ENCODE measurements at regions not wholly inside any gene's neighbourhood (a gene's known extent, or its start where the extent isn't known, plus 50 kb on each side); places are given as distances from the start of the nearest gene placed in this dataset.

DNA sequence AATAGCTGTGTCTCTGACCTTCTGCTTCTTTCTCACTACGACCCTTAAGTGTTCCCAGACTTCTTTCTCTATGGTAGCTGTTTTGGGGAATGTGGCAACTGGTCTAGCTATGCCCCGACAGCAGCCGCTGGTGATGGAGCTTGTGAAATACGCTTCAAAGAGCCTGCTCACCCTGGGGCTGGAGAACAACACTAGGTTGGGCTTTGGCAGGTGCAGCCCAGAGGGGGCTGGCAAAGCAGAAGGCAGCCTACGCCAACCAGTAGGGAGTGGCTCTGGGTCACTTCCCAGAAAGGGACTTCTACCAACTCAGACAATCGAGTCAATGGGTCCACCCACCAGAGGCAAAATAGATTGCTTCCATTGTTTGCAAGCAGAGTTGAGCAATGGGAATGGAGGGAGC is 262.8 kb downstream of the LMO4 start:
- no peaks in the 10 kb centered on the region for H3K36me3 ChIP-seq
- H3K4me1 ChIP-seq = peaks cover 0 to 24% (median 7%) of the 10 kb centered on the region in 3 donors
- DNase-seq = no peak
- no peak overlapping the region for H3K27ac ChIP-seq
- no peaks in the 10 kb centered on the region for H3K27me3 ChIP-seq
- H3K4me3 ChIP-seq = no peak overlapping the region
- TF ChIP-seq POLR2A (IDR thresholded peaks at IDR 0.05) = no peak
- TF ChIP-seq, protein P1, sequence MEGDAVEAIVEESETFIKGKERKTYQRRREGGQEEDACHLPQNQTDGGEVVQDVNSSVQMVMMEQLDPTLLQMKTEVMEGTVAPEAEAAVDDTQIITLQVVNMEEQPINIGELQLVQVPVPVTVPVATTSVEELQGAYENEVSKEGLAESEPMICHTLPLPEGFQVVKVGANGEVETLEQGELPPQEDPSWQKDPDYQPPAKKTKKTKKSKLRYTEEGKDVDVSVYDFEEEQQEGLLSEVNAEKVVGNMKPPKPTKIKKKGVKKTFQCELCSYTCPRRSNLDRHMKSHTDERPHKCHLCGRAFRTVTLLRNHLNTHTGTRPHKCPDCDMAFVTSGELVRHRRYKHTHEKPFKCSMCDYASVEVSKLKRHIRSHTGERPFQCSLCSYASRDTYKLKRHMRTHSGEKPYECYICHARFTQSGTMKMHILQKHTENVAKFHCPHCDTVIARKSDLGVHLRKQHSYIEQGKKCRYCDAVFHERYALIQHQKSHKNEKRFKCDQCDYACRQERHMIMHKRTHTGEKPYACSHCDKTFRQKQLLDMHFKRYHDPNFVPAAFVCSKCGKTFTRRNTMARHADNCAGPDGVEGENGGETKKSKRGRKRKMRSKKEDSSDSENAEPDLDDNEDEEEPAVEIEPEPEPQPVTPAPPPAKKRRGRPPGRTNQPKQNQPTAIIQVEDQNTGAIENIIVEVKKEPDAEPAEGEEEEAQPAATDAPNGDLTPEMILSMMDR (IDR thresholded peaks at IDR 0.05) = no peak
- no peaks in the 10 kb centered on the region for H3K9me3 ChIP-seq
- intact Hi-C loops (cut with DNase I) = no loop called here
- 30 to 39% methylated on average over 4 to 5 of the region's 6 CpGs for WGBS, 2 donors

DNA sequence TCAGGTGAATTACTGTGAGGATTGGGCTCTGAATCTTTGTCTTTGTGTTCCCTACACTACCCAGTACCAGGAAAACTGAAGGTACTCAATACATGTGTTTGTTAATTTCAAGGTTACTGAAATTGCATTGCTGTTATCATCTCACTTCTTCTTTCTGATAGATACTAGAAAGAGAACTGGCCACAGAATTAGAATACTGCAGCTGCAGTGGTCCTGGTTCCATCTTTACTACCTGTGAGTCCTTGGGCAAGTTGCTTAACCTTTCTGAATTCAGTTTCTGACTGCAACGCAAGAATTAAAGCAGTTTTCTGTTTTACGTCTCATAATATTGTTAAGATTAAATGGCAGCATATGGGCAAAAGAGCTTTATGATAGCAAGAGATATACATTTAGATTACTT is 263.5 kb downstream of the LMO4 start:
- intact Hi-C loops (cut with DNase I) = no loop called here
- peaks cover 0 to 24% (median 7%) of the 10 kb centered on the region in 3 donors for H3K4me1 ChIP-seq
- H3K9me3 ChIP-seq = no peaks in the 10 kb centered on the region
- no peaks in the 10 kb centered on the region for H3K27me3 ChIP-seq
- TF ChIP-seq, protein P1 (IDR thresholded peaks at IDR 0.05) = no peak
- TF ChIP-seq POLR2A (IDR thresholded peaks at IDR 0.05) = no peak
- no peak for DNase-seq
- no peaks in the 10 kb centered on the region for H3K36me3 ChIP-seq
- 73 to 89% methylated on average over 2 of the region's 2 CpGs for WGBS, 2 donors
- no peak overlapping the region for H3K4me3 ChIP-seq
- no peak overlapping the region for H3K27ac ChIP-seq

DNA sequence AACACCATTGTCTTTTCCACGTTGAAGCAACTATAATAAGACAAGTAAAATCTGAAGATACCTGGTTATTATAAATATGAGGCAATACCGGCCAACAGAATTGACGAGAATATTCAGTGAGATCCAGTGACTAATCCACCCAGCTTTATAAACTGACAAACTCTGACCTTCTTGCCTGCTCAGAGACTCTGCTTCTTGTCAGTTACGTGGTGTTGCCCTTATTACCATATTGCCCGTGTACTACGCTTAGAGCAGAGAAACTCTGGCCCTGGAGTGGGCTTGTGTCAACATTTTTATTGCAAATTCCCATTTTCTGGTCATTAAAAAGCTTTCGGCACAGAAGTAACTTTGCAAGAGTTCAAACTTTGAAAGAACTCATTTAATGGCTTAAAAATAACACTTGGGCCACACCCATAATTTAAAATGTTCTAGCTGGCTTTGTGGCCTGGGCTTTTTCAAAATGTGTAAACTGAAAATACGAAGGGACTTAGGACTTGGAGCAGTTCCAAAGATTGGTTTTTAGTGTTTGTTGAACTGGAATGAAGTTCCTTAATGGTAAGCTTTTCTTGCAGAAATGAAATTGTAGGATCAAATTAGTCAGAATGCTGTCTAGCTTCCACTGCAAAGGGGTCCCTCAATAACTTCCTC is 266.2 kb downstream of the LMO4 start:
- peaks cover 0 to 30% (median 7%) of the 10 kb centered on the region in 3 donors for H3K4me1 ChIP-seq
- DNase-seq = no peak
- H3K27ac ChIP-seq = peak overlapping the region in 3 of 4 donors; percentile 4 to 66 (median 7)
- intact Hi-C loops (cut with DNase I) = no loop called here
- 36 to 37% methylated on average over 8 of the region's 8 CpGs for WGBS, 2 donors
- no peak overlapping the region for H3K4me3 ChIP-seq
- H3K36me3 ChIP-seq = no peaks in the 10 kb centered on the region
- TF ChIP-seq, protein P1 (IDR thresholded peaks at IDR 0.05) = no peak
- no peak for TF ChIP-seq POLR2A (IDR thresholded peaks at IDR 0.05)
- no peaks in the 10 kb centered on the region for H3K9me3 ChIP-seq
- H3K27me3 ChIP-seq = no peaks in the 10 kb centered on the region

DNA sequence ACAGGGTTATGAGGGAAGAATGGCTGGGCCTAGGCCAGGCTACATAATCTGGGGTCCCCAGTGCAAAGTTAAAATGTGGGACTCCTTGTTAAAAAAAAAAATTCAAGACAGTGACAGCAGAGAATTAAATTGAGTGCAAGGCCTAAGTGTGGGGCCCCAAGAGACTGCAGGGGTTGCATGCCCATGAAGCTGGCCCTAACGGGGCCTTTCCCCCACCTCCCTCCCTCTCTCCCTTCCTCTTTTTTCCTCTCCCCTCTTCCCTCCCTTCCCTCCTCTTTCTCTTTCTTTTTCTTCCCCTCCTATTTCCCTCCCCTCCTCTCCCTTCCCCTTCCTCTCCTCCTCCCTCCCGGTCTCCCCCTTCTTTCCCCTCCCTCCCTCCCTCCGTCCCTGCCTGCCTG is 266.7 kb downstream of the LMO4 start:
- Histone ChIP-seq H3K27me3 (no peaks in the 10 kb centered on the region), H3K36me3 (no peaks in the 10 kb centered on the region), H3K4me3 (no peak overlapping the region), H3K9me3 (no peaks in the 10 kb centered on the region), H3K4me1 (peaks cover 0 to 35% (median 7%) of the 10 kb centered on the region in 3 donors), H3K27ac (peak overlapping the region in 3 of 4 donors; percentile 4 to 66 (median 7))
- intact Hi-C loops (cut with DNase I) = no loop called here
- WGBS, 2 donors = 53 to 57% methylated on average over 2 to 3 of the region's 3 CpGs
- no peak for DNase-seq
- TF ChIP-seq, protein P1 (IDR thresholded peaks at IDR 0.05) = no peak
- TF ChIP-seq POLR2A (IDR thresholded peaks at IDR 0.05) = no peak

DNA sequence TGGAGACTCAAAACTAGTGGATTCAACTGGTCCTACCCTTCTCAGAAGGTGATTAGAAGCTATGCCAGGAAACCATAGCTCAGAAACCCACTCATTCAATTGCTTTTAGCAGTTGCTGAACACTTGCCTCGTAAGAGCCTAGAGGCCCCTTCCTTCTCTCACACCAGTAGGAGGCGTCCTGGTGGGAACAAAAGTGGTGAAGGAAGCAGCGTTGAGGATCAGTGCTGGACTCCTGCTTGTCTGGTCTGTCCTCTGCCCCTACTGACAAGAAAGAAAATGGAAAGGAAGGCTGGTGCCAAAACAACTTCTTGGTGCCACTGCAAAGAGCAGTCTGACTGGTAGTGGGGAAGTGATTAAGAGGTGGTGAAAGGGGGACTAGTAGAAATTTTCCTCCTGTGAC is 269.7 kb downstream of the LMO4 start:
- Histone ChIP-seq H3K27me3 (no peaks in the 10 kb centered on the region), H3K4me1 (peaks cover 0 to 28% (median 7%) of the 10 kb centered on the region in 3 donors), H3K9me3 (no peaks in the 10 kb centered on the region), H3K36me3 (no peaks in the 10 kb centered on the region), H3K27ac (no peak overlapping the region), H3K4me3 (no peak overlapping the region)
- 86 to 100% methylated on average over 2 to 3 of the region's 3 CpGs for WGBS, 2 donors
- intact Hi-C loops (cut with DNase I) = no loop called here
- no peak for DNase-seq
- TF ChIP-seq, protein P1 (IDR thresholded peaks at IDR 0.05) = no peak
- TF ChIP-seq POLR2A (IDR thresholded peaks at IDR 0.05) = no peak
